ENCODE measurements at regions not wholly inside any gene's neighbourhood (a gene's known extent, or its start where the extent isn't known, plus 50 kb on each side); places are given as distances from the start of the nearest gene placed in this dataset.

- intact Hi-C loops (cut with micrococcal nuclease) = no loop called here
These were observed 61.1 kb upstream of the TGM3 start for GRCh38 chr20:2234598-2235191.

- intact Hi-C loops (cut with micrococcal nuclease) = no loop called here
These were observed 59.5 kb upstream of the TGM3 start for GRCh38 chr20:2236256-2236655.

GRCh38 chr20:2237059-2237458, 58.7 kb upstream of the TGM3 start:
- intact Hi-C loops (cut with micrococcal nuclease) = no loop called here

GRCh38 chr20:2238601-2239000, 57.2 kb upstream of the TGM3 start:
- intact Hi-C loops (cut with micrococcal nuclease) = no loop called here

- intact Hi-C loops (cut with micrococcal nuclease) = loop anchor here (10.0 kb wide), 1 partner anchor 56 kb away; no protein-coding TSS in a partner anchor
These were observed 55.0 kb upstream of the TGM3 start for GRCh38 chr20:2240835-2241234.

GRCh38 chr20:2242678-2243077, 53.1 kb upstream of the TGM3 start:
- intact Hi-C loops (cut with micrococcal nuclease) = loop anchor here (10.0 kb wide), 1 partner anchor 58 kb away; no protein-coding TSS in a partner anchor

GRCh38 chr20:2244523-2244922, 51.3 kb upstream of the TGM3 start:
- intact Hi-C loops (cut with micrococcal nuclease) = loop anchor here (10.0 kb wide), 1 partner anchor 60 kb away; no protein-coding TSS in a partner anchor

GRCh38 chr20:2244993-2245392, 50.8 kb upstream of the TGM3 start:
- intact Hi-C loops (cut with micrococcal nuclease) = loop anchor here (10.0 kb wide), 1 partner anchor 60 kb away; no protein-coding TSS in a partner anchor

- intact Hi-C loops (cut with micrococcal nuclease) = loop anchor here (10.0 kb wide), 1 partner anchor 61 kb away; no protein-coding TSS in a partner anchor
These were observed 50.2 kb upstream of the TGM3 start for GRCh38 chr20:2245637-2246036.
